Endothelial cell of umbilical vein (primary cell): ENCODE measurements at regions not wholly inside any gene's neighbourhood (a gene's known extent, or its start where the extent isn't known, plus 50 kb on each side); places are given as distances from the start of the nearest gene placed in this dataset.

Experiments
- EZH2 ChIP-seq: IDR thresholded peaks from 2 replicates; pipeline ENCODE4 v1.6.1; 2012; ENCODE audit warnings: borderline replicate concordance, low read depth, mild to moderate bottlenecking, moderate library complexity, low read length, inconsistent platforms; ENCODE audit not compliant: severe bottlenecking
- FOS ChIP-seq: IDR thresholded peaks from 2 replicates; pipeline ENCODE4 v1.6.1; 2011; ENCODE audit warnings: mild to moderate bottlenecking, low read length, moderate library complexity, borderline replicate concordance; ENCODE audit not compliant: insufficient read depth
- GATA2 ChIP-seq: IDR thresholded peaks from 2 replicates; pipeline ENCODE4 v1.7.0; 2011; ENCODE audit warnings: low read depth, mild to moderate bottlenecking, moderate library complexity, mixed read lengths, low read length; ENCODE audit not compliant: insufficient read length, insufficient read depth
- JUN ChIP-seq: IDR thresholded peaks from 2 replicates; pipeline ENCODE4 v1.6.1; 2011; ENCODE audit warnings: borderline replicate concordance, low read depth; ENCODE audit not compliant: insufficient read length, insufficient read depth
- POLR2A ChIP-seq: IDR thresholded peaks from 2 replicates; pipeline ENCODE4 v1.6.1; 2012; ENCODE audit warnings: low read depth, mild to moderate bottlenecking, control low read depth, low read length
- POLR2AphosphoS5 ChIP-seq: IDR thresholded peaks from 2 replicates; pipeline ENCODE4 v1.6.1; 2012; ENCODE audit warnings: low read depth, mild to moderate bottlenecking, control low read depth, low read length, moderate library complexity; ENCODE audit not compliant: insufficient read depth
- TF ChIP-seq, protein P1 (sequence below), 2 donors: IDR thresholded peaks; 1 replicate in 1 of 2; 2 replicates in 1 of 2; pipeline ENCODE4 v1.5.1; 2011; ENCODE audit warnings: low read length in 2 of 2, mild to moderate bottlenecking in 2 of 2, moderate library complexity in 2 of 2, control low read depth in 1 of 2, inconsistent platforms in 1 of 2, low read depth in 1 of 2; ENCODE audit not compliant: insufficient read depth in 1 of 2; ENCODE audit errors: extremely low read depth in 1 of 2
- TF ChIP-seq, protein P2 (sequence below): IDR thresholded peaks from 2 replicates; pipeline ENCODE4 v1.6.1; 2011; ENCODE audit not compliant: insufficient read depth, insufficient read length

DNA sequence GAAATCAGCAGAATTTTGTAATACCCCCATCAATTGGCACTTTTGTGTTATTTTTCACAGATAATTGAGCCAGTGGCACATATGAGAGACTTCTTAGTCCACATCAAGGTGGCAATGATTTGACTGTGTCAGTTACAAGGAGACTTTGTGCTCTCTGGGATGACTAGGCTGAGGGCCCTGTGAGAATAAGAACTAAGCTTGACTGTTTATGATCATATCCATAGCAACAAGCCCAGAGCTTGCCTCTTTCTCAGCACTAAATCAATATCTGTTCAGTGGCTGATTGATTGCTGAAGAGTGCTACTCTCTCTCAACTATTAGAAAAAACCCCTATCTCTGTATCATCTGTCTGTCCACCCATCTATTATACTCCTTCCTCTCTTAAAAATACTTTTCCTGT lies 185.3 kb upstream of the PLPP4 start:
- TF ChIP-seq, protein P1, sequence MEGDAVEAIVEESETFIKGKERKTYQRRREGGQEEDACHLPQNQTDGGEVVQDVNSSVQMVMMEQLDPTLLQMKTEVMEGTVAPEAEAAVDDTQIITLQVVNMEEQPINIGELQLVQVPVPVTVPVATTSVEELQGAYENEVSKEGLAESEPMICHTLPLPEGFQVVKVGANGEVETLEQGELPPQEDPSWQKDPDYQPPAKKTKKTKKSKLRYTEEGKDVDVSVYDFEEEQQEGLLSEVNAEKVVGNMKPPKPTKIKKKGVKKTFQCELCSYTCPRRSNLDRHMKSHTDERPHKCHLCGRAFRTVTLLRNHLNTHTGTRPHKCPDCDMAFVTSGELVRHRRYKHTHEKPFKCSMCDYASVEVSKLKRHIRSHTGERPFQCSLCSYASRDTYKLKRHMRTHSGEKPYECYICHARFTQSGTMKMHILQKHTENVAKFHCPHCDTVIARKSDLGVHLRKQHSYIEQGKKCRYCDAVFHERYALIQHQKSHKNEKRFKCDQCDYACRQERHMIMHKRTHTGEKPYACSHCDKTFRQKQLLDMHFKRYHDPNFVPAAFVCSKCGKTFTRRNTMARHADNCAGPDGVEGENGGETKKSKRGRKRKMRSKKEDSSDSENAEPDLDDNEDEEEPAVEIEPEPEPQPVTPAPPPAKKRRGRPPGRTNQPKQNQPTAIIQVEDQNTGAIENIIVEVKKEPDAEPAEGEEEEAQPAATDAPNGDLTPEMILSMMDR (IDR thresholded peaks at IDR 0.05; ENCODE audit: extremely low read depth in 1 of 2, insufficient read depth in 1 of 2, low read depth in 1 of 2, low read length in 2 of 2): no peak
- TF ChIP-seq POLR2A (no peak), POLR2AphosphoS5 (no peak), FOS (no peak), JUN (no peak), EZH2 (no peak), GATA2 (no peak)
- TF ChIP-seq, protein P2, sequence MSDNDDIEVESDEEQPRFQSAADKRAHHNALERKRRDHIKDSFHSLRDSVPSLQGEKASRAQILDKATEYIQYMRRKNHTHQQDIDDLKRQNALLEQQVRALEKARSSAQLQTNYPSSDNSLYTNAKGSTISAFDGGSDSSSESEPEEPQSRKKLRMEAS: no peak
